ENCODE measurements at regions not wholly inside any gene's neighbourhood (a gene's known extent, or its start where the extent isn't known, plus 50 kb on each side); places are given as distances from the start of the nearest gene placed in this dataset.
"Not testable (repeated sequence)": the region's sequence is repeated elsewhere in the genome, so short reads cannot be mapped to it uniquely, and the experiment has no call there.

GRCh38 chr22:11604635-11605395, 3923.2 kb upstream of the OR11H1 start:
- intact Hi-C loops (cut with DNase I); ATAC-seq; DNase-seq: not testable (repeated sequence)

- ATAC-seq (no peak), DNase-seq (no peak)
- intact Hi-C loops (cut with DNase I): no loop called here
These were observed 3922.5 kb upstream of the OR11H1 start for GRCh38 chr22:11605468-11605981.

- ATAC-seq; intact Hi-C loops (cut with DNase I); DNase-seq: not testable (repeated sequence)
These were observed 3921.7 kb upstream of the OR11H1 start for GRCh38 chr22:11606047-11607000.

GRCh38 chr22:11607215-11607614, 3920.8 kb upstream of the OR11H1 start:
- ATAC-seq, DNase-seq: not testable (repeated sequence)

GRCh38 chr22:11608486-11608885, 3919.5 kb upstream of the OR11H1 start:
- ATAC-seq; intact Hi-C loops (cut with DNase I); DNase-seq: not testable (repeated sequence)

More at GRCh38 chr22:11607215-11607614, 3920.8 kb upstream of the OR11H1 start:
- intact Hi-C loops (cut with DNase I): not testable (repeated sequence)

GRCh38 chr22:11609193-11609592, 3918.8 kb upstream of the OR11H1 start:
- DNase-seq; ATAC-seq; intact Hi-C loops (cut with DNase I): not testable (repeated sequence)

GRCh38 chr22:11611280-11611679, 3916.7 kb upstream of the OR11H1 start:
- intact Hi-C loops (cut with DNase I); DNase-seq; ATAC-seq: not testable (repeated sequence)

GRCh38 chr22:11611876-11612275, 3916.1 kb upstream of the OR11H1 start:
- DNase-seq; intact Hi-C loops (cut with DNase I); ATAC-seq: not testable (repeated sequence)

GRCh38 chr22:11613081-11613897, 3914.7 kb upstream of the OR11H1 start:
- DNase-seq; ATAC-seq; intact Hi-C loops (cut with DNase I): not testable (repeated sequence)

- ATAC-seq (no peak), DNase-seq (no peak)
- intact Hi-C loops (cut with DNase I): no loop called here
These were observed 3913.9 kb upstream of the OR11H1 start for GRCh38 chr22:11613898-11614755.

- intact Hi-C loops (cut with DNase I); ATAC-seq; DNase-seq: not testable (repeated sequence)
These were observed 3913.1 kb upstream of the OR11H1 start for GRCh38 chr22:11614798-11615433.

- ATAC-seq: no peak
- DNase-seq: no peak
- intact Hi-C loops (cut with DNase I): no loop called here
These were observed 3911.2 kb upstream of the OR11H1 start for GRCh38 chr22:11616811-11617210.

- DNase-seq; ATAC-seq; intact Hi-C loops (cut with DNase I): not testable (repeated sequence)
These were observed 3909.7 kb upstream of the OR11H1 start for GRCh38 chr22:11618322-11618662.

GRCh38 chr22:11618688-11619087, 3909.3 kb upstream of the OR11H1 start:
- DNase-seq; ATAC-seq; intact Hi-C loops (cut with DNase I): not testable (repeated sequence)

GRCh38 chr22:11620921-11621762, 3906.8 kb upstream of the OR11H1 start:
- DNase-seq; intact Hi-C loops (cut with DNase I); ATAC-seq: not testable (repeated sequence)

- ATAC-seq; intact Hi-C loops (cut with DNase I): not testable (repeated sequence)
These were observed 3905.2 kb upstream of the OR11H1 start for GRCh38 chr22:11622774-11623173.

More at GRCh38 chr22:11622774-11623173, 3905.2 kb upstream of the OR11H1 start:
- not testable (repeated sequence) for DNase-seq

Measured in left cardiac atrium (tissue), 4 donors.